GM12878 (cell line): ENCODE measurements at regions not wholly inside any gene's neighbourhood (a gene's known extent, or its start where the extent isn't known, plus 50 kb on each side); places are given as distances from the start of the nearest gene placed in this dataset.

Experiments
- CBX5 ChIP-seq: sonication (generic); IDR thresholded peaks from 2 replicates; pipeline ENCODE4 v1.6.1; 2016; ENCODE audit warnings: low read depth, moderate library complexity, mild to moderate bottlenecking, inconsistent platforms
- CTCF ChIP-seq, 3 experiments: IDR thresholded peaks in 2 of 3; conservative IDR thresholded peaks in 1 of 3; 2 replicates each; pipeline ENCODE4 v1.5.1; 2011; ENCODE audit warnings: low read depth in 3 of 3, low read length in 3 of 3, mild to moderate bottlenecking in 3 of 3, control low read depth in 2 of 3, moderate library complexity in 2 of 3, inconsistent platforms in 1 of 3, mixed read lengths in 1 of 3; ENCODE audit not compliant: control insufficient read depth in 2 of 3, insufficient read depth in 1 of 3; ENCODE audit errors: extremely low read depth in 1 of 3
- ETV6 ChIP-seq, 2 experiments: fragments of 450-650 bp in 1 of 2; IDR thresholded peaks in 1 of 2; conservative IDR thresholded peaks in 1 of 2; 2 replicates each; pipeline ENCODE4 v1.6.1; 2014; ENCODE audit warnings: antibody characterized with exemption in 1 of 2, borderline replicate concordance in 1 of 2, low read depth in 1 of 2, mild to moderate bottlenecking in 1 of 2, moderate library complexity in 1 of 2
- HCFC1 ChIP-seq: fragments of 150-350 bp; IDR thresholded peaks from 2 replicates; pipeline ENCODE4 v1.6.1; 2014; ENCODE audit warnings: low read length
- JUND ChIP-seq: IDR thresholded peaks from 2 replicates; pipeline ENCODE4 v1.6.1; 2012; ENCODE audit warnings: low read depth, mild to moderate bottlenecking, low read length, improper control_type of control experiment, moderate library complexity
- NFXL1 ChIP-seq: fragments of 450-650 bp; IDR thresholded peaks from 2 replicates; pipeline ENCODE4 v1.6.1; 2017; ENCODE audit warnings: antibody characterized with exemption, mild to moderate bottlenecking, borderline replicate concordance
- NR2C1 ChIP-seq: fragments of 450-650 bp; IDR thresholded peaks from 2 replicates; pipeline ENCODE4 v1.6.1; 2017; ENCODE audit warnings: antibody characterized with exemption, mild to moderate bottlenecking, moderate library complexity
- POLR2A ChIP-seq: IDR thresholded peaks from 2 replicates; pipeline ENCODE4 v1.6.1; 2011; ENCODE audit warnings: low read depth, mild to moderate bottlenecking, low read length
- REST ChIP-seq: IDR thresholded peaks from 2 replicates; pipeline ENCODE4 v1.6.1; 2012; ENCODE audit warnings: mild to moderate bottlenecking, low read depth, low read length
- SMC3 ChIP-seq: IDR thresholded peaks from 2 replicates; pipeline ENCODE4 v1.6.1; 2011; ENCODE audit warnings: low read length, improper control_type of control experiment, borderline replicate concordance

GRCh38 chr5:105030153-105030552 lies 1467.6 kb upstream of the NUDT12 start:
- no peak for TF ChIP-seq ETV6 (conservative IDR thresholded peaks at IDR 0.05 in 1 of 2, IDR thresholded peaks at IDR 0.05 in 1 of 2; ENCODE audit: borderline replicate concordance in 1 of 2, low read depth in 1 of 2)
- no peak for TF ChIP-seq CTCF (IDR thresholded peaks at IDR 0.05 in 2 of 3, conservative IDR thresholded peaks at IDR 0.05 in 1 of 3; ENCODE audit: control insufficient read depth in 2 of 3, extremely low read depth in 1 of 3, insufficient read depth in 1 of 3, low read depth in 3 of 3, low read length in 3 of 3)
- TF ChIP-seq REST, result no peak
- no peak for TF ChIP-seq JUND
- no peak for TF ChIP-seq NR2C1
- TF ChIP-seq CBX5, result no peak
- no peak for TF ChIP-seq NFXL1
- TF ChIP-seq SMC3, result no peak
- no peak for TF ChIP-seq POLR2A
- TF ChIP-seq HCFC1, result no peak
